Hematopoietic multipotent progenitor cell treated with erythropoietin and hydrocortisone succinate and interleukin-3 and kit ligand, for 4 days (in vitro differentiated cells): ENCODE measurements at regions not wholly inside any gene's neighbourhood (a gene's known extent, or its start where the extent isn't known, plus 50 kb on each side); places are given as distances from the start of the nearest gene placed in this dataset.
A peak's percentile ranks its signal among the peaks of the same experiment; 100 is the strongest.
"Not testable (repeated sequence)": the region's sequence is repeated elsewhere in the genome, so short reads cannot be mapped to it uniquely, and the experiment has no call there.

ENCODE experiments used
- DNase-seq: peaks from one replicate; pipeline ENCODE4 v3.0.0-alpha.2; 2015

DNA sequence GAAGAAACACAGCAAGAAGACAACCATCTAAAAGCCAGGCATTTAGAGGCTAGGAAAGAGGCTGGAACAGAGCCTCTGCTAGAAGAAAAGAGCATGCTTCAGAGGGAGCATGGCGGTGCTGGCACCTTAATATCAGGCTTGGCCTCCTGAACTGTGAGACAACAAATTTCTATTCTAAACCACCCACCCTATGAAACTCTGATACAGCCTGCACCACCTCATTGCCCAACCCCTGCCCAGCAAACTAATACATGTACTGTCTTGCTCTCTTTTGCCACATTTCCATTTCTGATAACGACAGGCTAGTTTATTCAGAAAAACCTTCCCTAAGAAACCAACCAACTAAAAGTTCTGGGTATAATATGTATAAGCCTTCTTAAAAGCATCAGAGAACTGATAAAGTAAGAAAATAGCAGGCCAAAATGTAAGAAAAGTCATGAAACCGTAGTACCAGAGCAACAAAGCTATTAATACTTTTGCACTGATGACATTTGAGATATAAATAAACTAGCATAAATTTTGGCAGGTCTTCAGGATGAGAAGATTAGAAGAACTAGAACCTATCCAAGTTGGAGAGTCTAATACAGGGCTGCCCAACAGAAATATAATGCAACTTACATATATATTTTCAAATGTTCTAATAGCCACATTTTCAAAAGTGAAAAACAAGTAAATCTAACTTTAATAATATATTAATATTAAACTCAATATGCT is 184.7 kb upstream of the HSF2 start:
- DNase-seq: no peak

DNA sequence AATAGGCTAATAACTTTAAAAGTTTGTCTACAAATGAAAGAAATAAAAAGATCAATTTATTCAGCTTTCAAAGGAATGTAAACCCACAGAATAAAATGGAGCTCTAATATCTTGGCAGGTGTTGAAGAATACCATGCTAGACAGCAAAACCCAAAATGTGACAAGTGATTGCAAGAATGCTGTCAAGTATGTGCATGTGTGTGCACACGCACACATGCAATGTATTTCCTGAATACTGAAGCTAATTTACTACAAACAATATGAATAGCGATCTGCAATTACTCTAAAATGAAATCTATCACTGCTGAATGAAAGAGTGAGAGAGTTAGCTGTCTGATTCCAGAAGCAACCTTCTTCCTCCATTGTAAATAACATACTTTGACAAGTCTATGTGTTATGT is 179.2 kb upstream of the HSF2 start:
- DNase-seq: no peak

DNA sequence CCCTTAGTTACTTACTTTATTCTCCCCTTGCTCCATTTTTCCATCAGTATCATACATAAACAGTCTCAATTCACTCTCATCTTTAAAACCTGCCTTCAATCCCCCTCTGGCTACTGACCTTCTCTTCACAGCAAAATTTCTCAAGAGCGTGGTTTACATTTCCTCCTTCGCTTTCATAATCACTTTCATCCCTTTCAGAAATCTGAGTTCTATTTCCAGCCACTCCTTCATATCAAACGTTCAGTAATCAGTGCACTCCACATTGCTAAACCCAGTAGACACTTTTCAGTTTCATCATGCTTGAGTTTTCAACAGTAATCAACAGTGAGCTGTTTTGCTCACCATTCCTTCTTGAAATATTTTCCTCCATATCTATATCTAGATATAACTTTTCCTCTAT is 176.7 kb upstream of the HSF2 start:
- peak; percentile 13 for DNase-seq

DNA sequence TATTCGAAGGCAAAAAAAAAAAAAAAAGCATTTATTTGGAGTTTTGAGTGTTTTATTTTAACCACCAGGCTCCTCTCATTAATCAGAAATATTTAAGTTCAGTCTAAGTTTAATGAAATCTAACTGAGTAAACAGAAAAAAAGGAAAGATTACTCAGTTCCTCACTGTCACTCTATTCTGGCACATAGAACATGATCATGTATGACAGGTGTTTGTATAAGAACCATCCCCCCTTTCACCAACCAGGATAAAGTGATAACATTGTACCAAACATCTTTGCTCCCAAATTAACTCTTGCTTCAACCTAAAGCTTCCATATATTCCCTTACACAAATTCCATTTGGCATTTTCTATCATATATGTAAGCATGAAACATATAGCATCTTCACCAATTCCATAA is 176.2 kb upstream of the HSF2 start:
- no peak for DNase-seq

DNA sequence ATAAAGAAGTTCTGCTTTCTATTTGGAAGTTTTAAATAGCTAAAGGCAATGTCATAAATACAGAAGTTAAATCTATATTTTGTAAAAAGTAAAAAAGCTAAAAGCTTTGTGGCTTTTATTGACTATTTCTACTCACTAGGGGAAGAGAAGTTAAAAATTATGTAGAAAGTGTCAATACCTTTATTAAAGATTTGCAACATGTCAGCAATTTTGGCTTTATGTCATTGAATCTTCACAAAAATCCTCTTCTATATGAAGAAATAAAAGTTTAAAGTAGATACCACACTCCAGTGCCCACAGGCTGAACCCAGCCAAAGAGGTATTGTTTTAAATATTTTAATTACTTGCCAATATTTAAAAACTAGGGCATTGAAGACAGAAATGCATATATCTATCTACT is 160.6 kb upstream of the HSF2 start:
- no peak for DNase-seq

DNA sequence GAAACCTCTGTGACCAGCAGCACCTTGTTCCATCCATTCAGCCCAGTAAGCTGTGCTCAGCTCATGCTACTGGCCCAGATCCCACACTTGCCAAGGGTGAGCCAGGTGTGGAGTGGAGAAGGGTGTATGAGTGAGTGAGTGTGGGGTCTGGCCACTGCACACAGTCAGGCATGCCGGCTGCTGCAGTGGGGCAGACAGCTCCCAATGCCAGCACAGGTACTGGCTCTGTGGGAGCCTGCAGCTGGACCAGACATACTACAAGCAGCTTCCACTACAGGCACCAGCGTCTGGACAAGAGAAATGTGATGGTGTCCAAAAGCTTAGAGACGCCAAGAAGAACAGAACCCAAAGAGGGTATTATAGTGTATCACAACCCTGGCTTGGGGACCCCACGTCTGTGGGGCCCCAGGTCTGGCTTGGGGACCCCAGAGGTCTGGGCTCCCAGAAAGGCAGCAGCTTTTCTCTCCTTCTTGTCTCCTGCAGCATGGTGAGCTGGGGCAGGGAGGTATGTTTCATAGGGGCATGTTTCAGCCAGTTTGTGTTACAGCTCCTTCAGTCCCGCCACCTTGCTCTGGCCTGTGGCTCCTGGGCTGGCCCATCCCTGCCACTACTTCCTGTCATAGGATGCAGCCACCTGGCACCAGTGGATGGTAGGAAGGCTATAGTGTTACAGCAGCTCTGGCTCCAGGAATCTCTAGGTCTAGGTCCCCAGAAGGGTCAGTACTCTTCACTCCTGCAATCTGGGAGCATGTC is 152.4 kb upstream of the HSF2 start:
- no peak for DNase-seq

DNA sequence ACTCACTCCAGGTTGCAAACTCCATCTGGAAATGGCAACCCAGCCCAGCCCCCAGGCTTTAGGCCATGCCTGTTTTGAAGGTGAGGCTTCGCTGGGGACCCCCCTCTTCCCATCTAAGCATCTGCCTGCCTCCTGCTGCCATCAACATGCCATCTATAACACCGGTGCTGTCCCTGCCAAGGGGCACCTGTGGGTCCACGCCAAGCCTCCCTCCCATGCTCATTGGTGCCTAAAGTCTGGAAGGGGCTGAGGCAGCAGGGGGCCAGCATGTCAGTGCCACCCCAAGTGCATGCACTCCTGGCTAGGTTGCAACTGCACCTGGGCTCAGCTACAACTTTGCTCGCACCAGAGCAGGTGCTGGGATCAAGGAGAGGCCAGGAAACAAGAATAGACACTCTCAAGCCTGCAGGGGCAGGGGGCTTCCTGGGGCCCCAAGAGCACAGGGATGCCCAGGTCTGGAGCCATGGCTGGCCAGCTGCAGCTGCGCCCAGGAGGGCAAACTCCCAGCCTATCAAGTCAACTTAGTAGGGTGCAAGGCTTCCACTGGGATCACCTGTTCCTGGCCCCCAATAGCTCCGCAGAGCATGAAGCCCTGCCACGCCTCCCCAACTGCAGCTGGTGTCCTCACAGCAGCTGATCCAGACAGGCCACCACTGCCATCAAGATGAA is 151.3 kb upstream of the HSF2 start:
- DNase-seq: no peak

DNA sequence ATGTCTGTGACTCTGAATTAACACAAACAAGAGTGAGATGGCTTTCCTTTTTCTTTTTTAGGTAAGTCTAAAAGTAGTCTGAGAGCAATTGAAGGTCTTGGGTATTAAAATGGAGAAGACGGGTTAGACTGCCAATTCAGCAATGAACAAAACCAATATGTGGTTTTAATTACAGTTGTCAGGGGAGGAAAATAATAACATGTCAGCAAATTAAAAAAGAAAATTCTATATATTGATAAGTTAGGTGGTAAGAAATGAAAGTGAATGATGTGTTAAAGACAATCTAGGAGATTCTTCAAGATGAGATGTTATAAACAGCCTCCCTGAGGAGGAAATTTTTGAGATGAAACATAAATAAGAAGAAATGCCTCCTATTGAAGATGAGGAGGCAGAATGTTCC is 150.6 kb upstream of the HSF2 start:
- no peak for DNase-seq

DNA sequence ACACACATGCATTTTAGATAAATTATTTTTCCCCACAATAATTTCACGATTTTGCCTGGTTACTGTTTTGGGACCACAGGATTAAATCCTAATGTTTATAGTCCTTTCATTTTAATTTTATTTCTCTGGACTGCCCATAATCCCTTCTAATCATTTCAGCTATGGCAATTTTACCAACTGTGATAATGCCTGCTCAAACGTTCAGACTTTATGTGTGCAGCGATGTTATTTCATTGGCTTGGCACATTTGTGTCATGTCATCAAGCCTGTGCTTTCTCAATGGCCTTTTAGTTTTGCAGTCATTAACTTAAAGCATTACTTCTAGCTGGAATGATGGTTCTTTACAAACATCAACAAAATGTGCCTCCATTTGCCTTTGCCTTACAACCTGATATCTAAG is 140.6 kb upstream of the HSF2 start:
- no peak for DNase-seq

DNA sequence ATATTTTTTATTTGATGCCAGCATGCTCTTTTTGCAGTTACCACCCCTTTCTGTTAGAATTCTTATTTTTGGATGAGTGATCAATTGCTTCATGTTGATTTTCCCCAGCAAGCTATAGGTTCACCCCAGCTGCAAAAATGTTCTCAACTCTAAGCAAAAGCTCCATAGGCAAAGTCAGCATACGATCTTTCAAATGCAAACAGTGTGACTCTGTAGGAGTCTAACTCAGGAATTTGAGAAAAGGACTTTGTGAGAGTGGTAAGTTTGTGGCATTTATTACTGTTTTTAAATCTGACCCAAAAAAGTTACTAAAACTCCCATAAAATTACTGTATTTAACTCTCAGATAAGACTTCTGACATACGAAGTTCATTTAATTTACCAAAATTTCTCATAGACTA is 134.9 kb upstream of the HSF2 start:
- DNase-seq: no peak

DNA sequence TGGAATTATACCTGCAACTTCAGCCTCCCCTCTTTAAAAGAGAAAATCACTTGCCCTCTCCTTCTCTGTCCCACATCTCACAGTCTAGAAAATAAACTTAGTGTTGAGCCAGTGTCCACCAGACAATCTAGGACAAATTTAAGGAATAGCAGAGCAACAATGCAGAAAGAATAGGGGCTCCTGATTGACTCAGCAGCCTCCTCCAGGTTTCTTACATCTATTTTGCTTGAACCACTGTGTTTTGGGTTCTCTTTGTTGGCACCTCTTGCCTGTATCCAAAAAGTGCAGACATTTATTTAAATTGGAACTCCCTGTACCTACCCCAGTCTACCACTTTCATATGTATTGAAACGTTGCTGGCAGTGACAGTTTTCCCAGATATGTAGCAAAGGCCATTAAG is 133.7 kb upstream of the HSF2 start:
- DNase-seq: no peak

DNA sequence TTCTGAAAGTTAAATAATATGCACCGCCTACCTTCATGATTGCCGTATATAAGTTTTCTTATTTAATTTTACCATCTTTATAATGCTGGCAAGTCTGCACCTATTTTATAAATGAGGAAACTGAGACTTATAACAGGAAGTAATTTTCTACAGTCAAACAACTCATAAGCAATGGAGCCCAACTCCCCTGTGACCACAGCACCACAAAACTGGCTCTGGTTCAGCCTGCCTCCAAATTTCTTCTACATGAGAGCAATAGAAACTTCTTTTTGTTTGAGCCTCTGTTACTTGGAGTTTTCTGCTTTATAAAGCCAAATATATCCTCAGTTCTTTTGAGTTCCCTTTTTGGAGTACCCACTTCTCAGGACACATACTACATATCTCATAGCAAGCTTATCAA is 131.1 kb upstream of the HSF2 start:
- DNase-seq: no peak

DNA sequence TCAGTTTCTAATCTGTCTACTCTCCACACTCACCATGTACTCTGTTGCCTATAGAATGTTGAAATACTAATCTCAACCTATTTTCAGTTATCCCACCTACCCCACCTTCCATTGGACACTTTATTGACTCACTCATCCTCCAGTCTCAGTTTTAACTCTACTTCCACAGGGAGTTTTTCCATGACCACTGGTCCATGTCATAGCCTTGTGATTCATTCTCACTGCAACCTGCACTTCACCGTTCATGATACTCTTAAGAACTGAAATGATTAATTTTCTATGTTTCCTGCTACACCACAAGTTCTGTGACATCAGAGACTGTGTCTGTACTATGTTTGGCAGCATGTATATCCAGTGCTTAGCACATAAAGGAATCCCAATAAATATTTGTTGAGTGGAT is 122.8 kb upstream of the HSF2 start:
- no peak for DNase-seq

DNA sequence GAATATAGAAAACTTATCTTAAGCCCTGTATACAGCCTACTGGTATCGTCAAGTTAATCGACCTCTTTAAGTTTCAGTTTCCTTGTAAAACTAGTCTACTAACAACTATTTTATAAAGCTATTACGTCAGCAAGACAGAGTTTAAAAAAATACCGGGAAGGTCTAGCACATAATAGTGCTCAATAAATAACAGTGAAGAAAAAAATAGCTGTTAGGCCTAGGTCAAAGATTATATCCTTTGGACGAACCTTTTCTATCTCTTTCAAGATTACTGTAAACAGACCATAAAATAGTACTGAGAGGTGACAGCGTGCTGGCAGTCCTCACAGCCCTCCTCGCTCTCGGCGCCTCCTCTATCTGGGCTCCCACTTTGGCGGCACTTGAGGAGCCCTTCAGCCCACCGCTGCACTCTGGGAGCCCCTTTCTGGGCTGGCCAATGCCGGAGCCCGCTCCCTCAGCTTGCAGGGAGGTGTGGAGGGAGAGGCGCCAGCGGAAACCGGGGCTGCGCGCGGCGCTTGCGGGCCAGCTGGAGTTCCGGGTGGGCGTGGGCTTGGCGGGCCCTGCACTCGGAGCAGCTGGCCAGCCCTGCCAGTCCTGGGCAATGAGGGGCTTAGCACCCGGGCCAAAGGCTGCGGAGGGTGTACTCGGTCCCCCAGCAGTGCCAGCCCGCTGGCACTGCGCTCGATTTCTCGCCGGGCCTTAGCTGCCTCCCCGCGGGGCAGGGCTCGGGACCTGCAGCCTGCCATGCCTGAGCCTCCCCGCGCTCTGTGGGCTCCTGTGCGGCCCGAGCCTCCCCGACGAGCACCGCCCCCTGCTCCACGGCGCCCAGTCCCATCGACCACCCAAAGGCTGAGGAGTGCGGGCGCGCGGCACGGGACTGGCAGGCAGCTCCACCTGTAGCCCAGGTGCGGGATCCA is 119.1 kb upstream of the HSF2 start:
- DNase-seq: not testable (repeated sequence)

DNA sequence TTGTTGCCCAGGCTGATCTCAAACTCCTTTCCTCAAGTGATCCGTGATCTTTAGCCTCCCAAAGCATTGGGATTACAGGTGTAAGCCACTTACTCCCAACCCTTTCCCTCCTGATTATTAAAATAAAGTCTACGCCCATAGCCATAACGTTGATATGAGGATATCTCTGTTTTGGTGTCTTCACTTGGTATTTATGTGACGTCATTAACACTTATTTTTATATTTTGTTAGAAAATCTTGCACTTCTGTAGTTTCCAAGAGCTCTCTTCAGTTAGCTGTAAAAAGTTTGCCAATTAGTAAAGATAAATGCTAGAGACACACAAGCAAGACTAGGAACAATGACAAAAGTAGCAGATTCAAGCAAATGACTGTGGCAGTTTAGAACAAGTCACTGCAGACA is 115.6 kb upstream of the HSF2 start:
- no peak for DNase-seq

DNA sequence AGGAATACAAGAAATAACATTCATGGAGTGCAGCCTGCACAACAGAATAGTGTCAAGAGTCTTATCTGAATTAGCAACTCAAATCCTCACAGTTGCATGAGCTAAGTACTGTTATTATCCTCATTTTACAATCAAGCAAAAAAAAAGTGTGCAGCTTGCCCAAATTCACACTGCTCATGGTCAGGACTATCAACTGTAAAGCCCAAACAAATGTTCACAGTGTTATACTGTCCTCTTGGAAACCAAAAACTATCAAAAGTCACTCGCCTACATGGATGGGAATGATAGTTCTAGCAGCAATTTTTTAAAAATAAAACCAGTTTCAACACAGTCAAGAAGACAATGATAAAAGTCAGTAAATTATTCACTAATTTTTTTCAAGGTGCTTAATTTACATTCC is 114.6 kb upstream of the HSF2 start:
- no peak for DNase-seq

DNA sequence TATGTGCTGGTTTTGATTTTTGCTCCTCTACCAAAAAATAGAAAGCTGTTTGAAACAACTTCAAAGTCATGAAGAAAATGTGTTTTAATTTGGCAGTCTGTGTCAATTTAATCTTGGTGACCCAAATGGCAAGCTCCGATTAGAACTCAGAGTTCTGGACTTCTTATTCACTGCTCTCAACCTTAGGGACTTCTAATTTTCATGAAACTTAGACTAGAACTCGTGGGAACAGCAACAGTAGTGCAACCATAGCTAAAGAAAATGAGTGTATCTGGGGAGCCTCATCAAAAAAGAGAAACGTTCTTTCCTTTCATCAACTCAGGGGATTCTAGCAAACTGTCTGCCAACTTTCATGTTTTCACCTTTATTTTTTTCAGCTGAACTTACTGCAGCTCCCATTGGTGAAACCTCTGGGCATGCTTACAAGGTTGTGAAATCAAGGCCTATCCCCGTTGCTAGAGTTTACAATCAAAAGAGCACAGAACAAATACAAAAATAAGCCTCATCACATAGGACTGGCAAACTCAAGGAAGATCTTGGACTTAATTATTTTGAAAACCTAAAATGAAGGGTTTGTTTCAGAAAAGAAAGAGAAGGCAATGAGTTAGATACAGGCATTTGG is 114.0 kb upstream of the HSF2 start:
- DNase-seq: no peak

DNA sequence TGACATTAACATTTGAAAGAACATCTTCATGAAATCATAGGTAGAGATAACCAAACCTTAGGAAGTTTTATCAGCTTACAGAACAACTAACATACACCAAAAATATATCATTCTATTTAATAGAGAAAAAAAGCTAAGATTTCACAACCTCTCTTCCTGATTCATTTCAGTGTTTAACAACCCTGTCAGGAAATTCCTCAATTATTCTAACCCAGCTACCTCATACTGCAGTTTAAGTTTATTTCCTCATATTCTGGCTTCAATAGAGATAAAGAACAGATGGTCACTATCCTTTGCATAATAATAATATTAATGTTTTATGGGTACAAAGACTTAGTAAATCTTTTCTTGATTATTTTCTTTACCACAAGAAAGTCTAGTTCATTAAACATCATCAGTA is 112.9 kb upstream of the HSF2 start:
- DNase-seq: no peak

DNA sequence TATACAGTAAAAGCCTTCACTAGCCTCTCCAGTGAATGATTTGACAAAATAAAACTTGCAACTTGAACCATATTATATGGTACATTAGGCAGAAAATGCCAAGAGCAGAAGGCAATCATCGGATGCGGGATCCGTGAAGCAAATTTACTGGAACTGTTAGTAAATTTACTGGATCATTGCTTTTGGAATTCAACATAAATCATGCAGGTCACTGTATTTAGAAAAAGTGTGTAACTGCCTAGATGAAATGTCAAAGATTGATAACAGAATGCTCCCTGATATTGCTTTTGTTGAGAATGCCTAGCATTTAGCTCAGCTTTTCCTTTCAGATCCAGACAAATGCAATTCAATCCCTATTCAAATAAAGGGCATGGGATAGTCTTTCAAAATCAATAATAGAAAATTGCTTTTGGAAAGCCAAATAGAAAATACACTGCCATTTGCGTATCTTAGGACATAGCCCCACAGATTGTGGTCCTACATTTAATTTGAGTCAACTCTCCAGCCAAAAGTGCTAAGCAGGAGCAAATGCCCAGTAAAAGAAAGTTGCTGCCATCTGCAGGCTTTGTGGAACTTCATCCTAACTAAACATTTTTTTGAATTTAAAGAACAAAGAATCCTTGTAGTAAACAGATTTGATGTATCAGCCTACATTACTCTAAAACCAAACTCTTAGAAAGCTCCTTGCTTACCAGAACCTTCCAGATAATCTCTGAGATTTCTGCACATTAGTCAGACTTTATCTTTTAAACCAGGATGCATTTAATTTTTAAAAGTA is 109.5 kb upstream of the HSF2 start:
- no peak for DNase-seq

DNA sequence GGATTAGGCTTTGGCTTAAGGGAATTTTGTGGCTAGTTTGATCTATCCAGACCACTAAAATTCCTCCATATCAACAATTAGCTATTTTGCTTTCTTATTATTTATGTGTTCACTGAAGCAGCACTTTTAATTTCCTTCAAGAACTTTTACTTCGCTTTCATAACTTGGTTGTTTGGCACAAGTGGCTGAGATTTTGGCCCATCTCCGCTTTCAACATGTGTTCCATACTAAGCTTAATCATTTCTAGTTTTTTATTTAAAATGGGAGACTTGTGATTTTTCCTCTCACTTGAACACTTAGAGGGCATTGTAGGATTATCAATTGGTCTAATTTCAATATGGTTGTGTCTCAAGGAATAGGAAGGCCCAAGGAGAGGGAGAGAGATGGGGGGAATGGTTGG is 102.4 kb upstream of the HSF2 start:
- DNase-seq: no peak

DNA sequence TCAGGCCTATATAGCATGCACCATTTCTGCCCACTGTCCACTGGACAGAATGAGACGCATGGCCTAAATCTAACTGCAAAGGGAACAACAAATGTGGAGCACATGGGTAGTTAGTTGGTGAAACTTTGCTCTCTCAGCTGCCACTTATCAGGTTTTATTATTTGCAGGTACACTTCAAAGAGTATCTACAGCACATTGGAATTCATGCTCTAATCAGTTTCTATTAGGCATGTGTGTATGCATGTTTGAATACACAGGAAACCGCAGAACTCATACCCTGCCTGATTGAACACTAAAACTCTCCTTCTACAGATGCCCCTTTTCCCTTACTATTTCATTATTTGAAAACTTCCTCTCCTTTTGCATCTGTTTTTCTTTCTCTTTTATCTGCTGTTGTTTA is 97.4 kb upstream of the HSF2 start:
- no peak for DNase-seq

DNA sequence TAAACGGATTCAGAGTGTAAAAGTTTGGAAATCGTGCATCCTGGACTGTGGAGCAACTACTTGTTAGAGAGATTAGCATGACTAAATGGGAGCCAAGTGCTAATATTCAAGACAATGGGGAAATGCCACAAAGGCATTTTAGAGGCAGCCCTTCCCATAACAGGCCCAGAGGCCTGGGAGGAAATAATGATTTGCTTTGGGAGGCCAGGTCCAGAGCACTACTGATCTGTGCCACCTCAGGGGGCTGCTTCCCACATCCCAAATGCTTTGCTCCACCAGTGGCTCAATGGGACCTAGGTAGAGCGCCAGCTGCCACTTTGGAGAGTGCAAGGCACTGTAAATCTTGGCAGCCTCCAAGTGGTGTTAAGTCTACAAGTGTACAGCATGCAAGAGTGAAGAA is 91.9 kb upstream of the HSF2 start:
- no peak for DNase-seq
